ENCODE measurements at regions not wholly inside any gene's neighbourhood (a gene's known extent, or its start where the extent isn't known, plus 50 kb on each side); places are given as distances from the start of the nearest gene placed in this dataset.

DNA sequence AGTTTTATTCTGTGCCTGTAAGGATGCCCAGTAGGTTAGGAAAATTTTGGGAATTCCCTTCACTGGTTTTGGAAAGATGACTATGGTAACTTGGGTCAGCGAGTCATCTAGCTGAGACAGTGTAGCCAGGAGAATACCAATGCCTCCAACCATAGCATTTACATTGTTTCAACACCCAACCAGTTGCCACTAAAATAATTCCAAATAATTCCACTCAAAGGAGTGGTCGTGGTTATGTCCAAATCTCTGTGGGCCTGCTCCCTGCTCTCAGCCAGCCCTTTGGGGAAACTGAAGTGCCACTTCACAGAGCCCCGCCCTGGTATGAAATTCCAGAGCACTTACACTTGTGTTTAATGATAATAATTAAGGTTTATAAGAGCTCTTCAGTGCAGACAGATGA is 310.5 kb downstream of the PLK2 start:
- TF ChIP-seq, protein P1, sequence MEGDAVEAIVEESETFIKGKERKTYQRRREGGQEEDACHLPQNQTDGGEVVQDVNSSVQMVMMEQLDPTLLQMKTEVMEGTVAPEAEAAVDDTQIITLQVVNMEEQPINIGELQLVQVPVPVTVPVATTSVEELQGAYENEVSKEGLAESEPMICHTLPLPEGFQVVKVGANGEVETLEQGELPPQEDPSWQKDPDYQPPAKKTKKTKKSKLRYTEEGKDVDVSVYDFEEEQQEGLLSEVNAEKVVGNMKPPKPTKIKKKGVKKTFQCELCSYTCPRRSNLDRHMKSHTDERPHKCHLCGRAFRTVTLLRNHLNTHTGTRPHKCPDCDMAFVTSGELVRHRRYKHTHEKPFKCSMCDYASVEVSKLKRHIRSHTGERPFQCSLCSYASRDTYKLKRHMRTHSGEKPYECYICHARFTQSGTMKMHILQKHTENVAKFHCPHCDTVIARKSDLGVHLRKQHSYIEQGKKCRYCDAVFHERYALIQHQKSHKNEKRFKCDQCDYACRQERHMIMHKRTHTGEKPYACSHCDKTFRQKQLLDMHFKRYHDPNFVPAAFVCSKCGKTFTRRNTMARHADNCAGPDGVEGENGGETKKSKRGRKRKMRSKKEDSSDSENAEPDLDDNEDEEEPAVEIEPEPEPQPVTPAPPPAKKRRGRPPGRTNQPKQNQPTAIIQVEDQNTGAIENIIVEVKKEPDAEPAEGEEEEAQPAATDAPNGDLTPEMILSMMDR (conservative IDR thresholded peaks at IDR 0.05): no peak
- no peak overlapping the region for H3K27ac ChIP-seq

DNA sequence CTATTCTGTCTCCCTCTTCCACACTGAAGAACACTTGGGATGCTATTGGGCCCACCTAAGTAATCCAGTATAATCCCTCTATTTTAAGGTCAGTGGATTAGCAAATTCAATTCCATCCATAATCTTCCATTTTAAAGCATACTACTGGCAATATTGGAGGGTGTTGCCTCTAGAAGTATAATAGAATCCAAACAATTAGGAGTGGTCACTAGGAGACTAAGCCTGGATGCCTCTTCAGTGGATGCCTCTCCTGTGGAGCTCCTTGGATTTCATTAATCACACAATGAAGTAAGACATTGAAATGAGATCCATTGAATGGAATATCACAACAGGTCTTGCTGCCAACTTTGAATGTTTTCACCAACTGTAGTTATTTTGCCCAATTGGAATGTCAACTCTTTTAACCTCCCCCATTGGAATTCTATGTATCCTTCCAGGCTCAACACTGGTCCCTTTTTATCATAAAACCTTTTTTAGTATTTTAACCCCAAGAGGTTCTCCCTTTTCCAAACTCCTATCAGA is 311.6 kb downstream of the PLK2 start:
- TF ChIP-seq, protein P1 (conservative IDR thresholded peaks at IDR 0.05): no peak
- no peak overlapping the region for H3K27ac ChIP-seq

DNA sequence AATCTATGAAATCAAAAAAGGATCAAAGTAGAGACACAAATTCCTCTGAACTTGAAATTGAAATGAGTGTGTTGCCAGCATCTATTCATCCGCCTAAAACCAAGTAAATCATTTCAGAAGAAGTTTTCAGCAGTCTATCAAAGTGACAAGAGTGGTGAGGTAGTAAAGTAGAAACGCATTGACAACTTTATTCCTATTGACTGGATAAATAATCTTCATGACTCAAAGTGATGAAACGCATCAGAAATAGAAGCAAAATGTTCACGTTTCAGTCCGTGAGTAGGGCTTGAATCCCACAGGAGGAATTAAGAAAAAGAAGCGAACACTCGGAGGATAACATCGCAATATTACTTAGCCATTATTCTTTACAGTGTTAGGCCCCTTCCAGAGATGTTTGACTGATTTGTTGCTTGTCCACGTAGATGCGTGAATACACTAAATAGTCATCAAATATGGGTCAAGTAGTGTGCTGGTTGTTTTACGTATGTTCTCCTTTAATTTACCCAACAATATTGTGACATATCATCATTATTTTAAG is 314.4 kb downstream of the PLK2 start:
- TF ChIP-seq, protein P1 (conservative IDR thresholded peaks at IDR 0.05): no peak
- no peak overlapping the region; the same call in 1 of the 2 replicates for H3K27ac ChIP-seq

DNA sequence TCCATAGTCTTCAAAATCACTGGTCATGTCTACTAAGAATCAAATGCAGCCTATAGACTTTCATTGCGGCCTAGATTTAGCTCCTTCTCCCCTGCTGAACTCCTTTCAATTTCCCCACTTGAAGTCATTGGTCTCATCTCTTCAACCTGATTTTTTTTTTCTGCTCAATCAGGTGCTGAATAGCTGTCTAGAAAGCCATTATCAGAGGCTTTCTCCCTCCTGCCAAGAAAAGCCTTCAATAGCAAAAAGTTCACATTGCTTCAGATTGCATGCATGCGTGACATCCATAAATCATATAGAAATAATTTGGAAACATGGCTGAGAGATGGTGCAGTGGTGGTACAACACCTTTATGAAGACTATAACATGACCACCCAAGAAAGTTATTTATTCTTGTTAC is 316.2 kb downstream of the PLK2 start:
- TF ChIP-seq, protein P1 (conservative IDR thresholded peaks at IDR 0.05): no peak
- H3K27ac ChIP-seq: peak overlapping the region; percentile 51

DNA sequence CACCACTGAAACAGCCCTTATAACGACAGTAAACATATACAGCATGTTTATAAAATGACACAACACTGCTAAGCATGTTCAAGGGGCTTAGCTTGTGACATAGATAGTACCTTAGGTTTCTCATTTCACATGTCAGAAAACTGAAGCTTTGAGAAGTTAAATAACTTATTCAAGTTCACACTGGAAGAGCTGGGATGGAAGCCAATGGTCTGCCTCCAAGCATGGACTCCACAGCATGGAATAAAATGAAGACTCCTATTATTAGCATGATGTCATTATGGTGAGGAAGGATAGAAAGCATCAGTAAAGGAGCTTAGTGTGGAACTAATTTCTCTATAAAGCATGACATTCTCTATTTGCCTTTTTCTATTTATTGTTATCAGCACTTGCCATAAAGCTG is 316.7 kb downstream of the PLK2 start:
- TF ChIP-seq, protein P1 (conservative IDR thresholded peaks at IDR 0.05): no peak
- H3K27ac ChIP-seq: peak overlapping the region; percentile 51; the same call in 1 of the 2 replicates

DNA sequence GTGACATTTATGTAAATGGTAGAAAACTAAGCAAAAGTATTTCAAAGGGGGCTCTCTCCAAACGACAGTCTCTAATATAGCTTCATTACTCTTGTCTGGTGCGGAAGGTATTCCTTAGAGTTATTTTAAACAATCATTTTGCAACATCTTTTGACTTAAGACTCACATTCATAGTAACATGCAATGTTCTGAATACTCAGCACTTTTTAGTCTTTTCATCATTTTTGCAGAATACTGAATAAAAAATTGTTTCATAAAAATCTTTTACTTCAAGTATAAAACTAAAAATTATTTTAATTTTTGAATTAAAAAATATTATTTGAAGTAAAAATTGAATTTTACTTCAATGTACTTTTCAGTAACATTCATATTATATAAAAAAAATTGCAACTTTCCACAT is 321.1 kb downstream of the PLK2 start:
- TF ChIP-seq, protein P1 (conservative IDR thresholded peaks at IDR 0.05): no peak
- H3K27ac ChIP-seq: no peak overlapping the region

DNA sequence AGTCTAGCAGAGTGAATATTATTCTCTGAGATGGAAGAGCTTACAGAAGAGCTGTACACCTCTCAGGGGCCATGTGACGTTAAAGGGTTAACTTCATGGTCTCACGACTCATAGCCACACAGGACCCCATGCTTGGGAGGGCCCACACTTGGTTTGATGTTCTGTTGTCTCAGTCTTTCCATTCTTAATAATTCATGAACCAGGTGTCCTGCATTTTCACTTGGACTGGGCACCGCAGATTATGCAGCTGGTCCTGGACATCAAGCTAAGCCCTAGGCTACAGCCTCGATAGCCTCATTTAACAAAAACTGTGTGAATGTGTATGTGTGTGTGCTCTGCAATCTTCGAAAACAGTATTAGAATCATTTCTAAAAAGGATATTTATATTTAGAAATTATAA is 323.5 kb downstream of the PLK2 start:
- H3K27ac ChIP-seq: no peak overlapping the region
- TF ChIP-seq, protein P1 (conservative IDR thresholded peaks at IDR 0.05): no peak
